Left lung (tissue), 4 donors: ENCODE measurements at regions not wholly inside any gene's neighbourhood (a gene's known extent, or its start where the extent isn't known, plus 50 kb on each side); places are given as distances from the start of the nearest gene placed in this dataset.
"Not testable (repeated sequence)": the region's sequence is repeated elsewhere in the genome, so short reads cannot be mapped to it uniquely, and the experiment has no call there.

Experiments
- ATAC-seq: fragments of 200-7000 bp; cut with Tn5 transposase; one replicate; pipeline ENCODE4 v1.9.1; 2020; ENCODE audit warnings: moderate library complexity
- DNase-seq, 4 donors: peaks; one replicate each; pipeline ENCODE4 v3.0.0-alpha.2; 2013 to 2020
- H3K27ac ChIP-seq, 2 donors: fragments of 200-600 bp; sonication (generic) in 1 of 2; one replicate each; pipeline versions ENCODE4 v1.5.0 to v1.8.0; 2020 to 2021
- H3K27me3 ChIP-seq, 2 donors: fragments of 200-600 bp; sonication (generic) in 1 of 2; one replicate each; pipeline versions ENCODE4 v1.5.0 to v1.8.0; 2020 to 2021
- H3K36me3 ChIP-seq, 2 donors: fragments of 200-600 bp; sonication (generic) in 1 of 2; one replicate each; pipeline versions ENCODE4 v1.5.0 to v1.8.0; 2020 to 2021
- H3K4me1 ChIP-seq, 2 donors: fragments of 200-600 bp; one replicate each; pipeline ENCODE4 v1.8.0; 2021
- H3K4me3 ChIP-seq, 2 donors: fragments of 200-600 bp; sonication (generic) in 1 of 2; one replicate each; pipeline versions ENCODE4 v1.5.0 to v1.8.0; 2020 to 2021; ENCODE audit warnings: mild to moderate bottlenecking in 1 of 2
- H3K9me3 ChIP-seq, 2 donors: fragments of 200-600 bp; sonication (generic) in 1 of 2; one replicate each; pipeline versions ENCODE4 v1.5.0 to v1.8.0; 2020 to 2021
- CTCF ChIP-seq, 2 donors: fragments of 200-600 bp; sonication (generic) in 1 of 2; IDR thresholded peaks; one replicate each; pipeline versions ENCODE4 v1.5.0 to v1.8.0; 2021; ENCODE audit warnings: antibody characterized with exemption in 2 of 2
- intact Hi-C, 2 donors: fragments of 100-400 bp; cut with DNase I; formaldehyde crosslinking; loops; one replicate each; pipeline versions ENCODE4 v1.11.2 to v1.14.2; 2022
- donor health status: DM: no; HTN: yes; CAD: no.
- donor health status: DM: no; HTN: no; CAD: no.

- H3K36me3 ChIP-seq, H3K27me3 ChIP-seq, H3K4me3 ChIP-seq, H3K4me1 ChIP-seq, H3K27ac ChIP-seq, DNase-seq, ATAC-seq, H3K9me3 ChIP-seq, intact Hi-C loops: not testable (repeated sequence)
Measured at GRCh38 chr16:29248940-29249318, 157.6 kb downstream of the NPIPB11 start.

- ATAC-seq (peak; percentile 33), DNase-seq (peak in 1 of 4 donors; percentile 31)
- H3K27ac ChIP-seq, H3K36me3 ChIP-seq, H3K27me3 ChIP-seq, H3K9me3 ChIP-seq, H3K4me1 ChIP-seq, intact Hi-C loops, H3K4me3 ChIP-seq: not testable (repeated sequence)
Measured at GRCh38 chr16:29248306-29248939, 158.1 kb downstream of the NPIPB11 start.

- ATAC-seq, H3K27me3 ChIP-seq, intact Hi-C loops, H3K4me1 ChIP-seq, H3K4me3 ChIP-seq, H3K9me3 ChIP-seq, H3K27ac ChIP-seq, DNase-seq, H3K36me3 ChIP-seq: not testable (repeated sequence)
Measured at GRCh38 chr16:29246091-29246490, 160.4 kb downstream of the NPIPB11 start.

- H3K27ac ChIP-seq = no peak overlapping the region
- intact Hi-C loops = no loop called here
- H3K4me3 ChIP-seq = no peak overlapping the region
- ATAC-seq (no peak), DNase-seq (no peak)
- TF ChIP-seq CTCF (IDR thresholded peaks at IDR 0.05) = no peak
- no peaks in the 10 kb centered on the region for H3K27me3 ChIP-seq
- no peaks in the 10 kb centered on the region for H3K36me3 ChIP-seq
- H3K4me1 ChIP-seq = no peaks in the 10 kb centered on the region
- H3K9me3 ChIP-seq = peaks cover 0 to 5% of the 10 kb centered on the region in 2 donors
Measured at GRCh38 chr16:29237971-29238370, 168.5 kb downstream of the NPIPB11 start.

- H3K27ac ChIP-seq, DNase-seq, intact Hi-C loops: not testable (repeated sequence)
Measured at GRCh38 chr16:29237495-29237894, 169.0 kb downstream of the NPIPB11 start.

GRCh38 chr16:29237023-29237422 is 169.5 kb downstream of the NPIPB11 start:
- H3K36me3 ChIP-seq, intact Hi-C loops, H3K27ac ChIP-seq, H3K4me1 ChIP-seq, H3K27me3 ChIP-seq, ATAC-seq, H3K9me3 ChIP-seq, H3K4me3 ChIP-seq: not testable (repeated sequence)
- DNase-seq = peak in 1 of 4 donors; percentile 71

More at GRCh38 chr16:29237495-29237894, 169.0 kb downstream of the NPIPB11 start:
- ATAC-seq, H3K4me3 ChIP-seq, H3K4me1 ChIP-seq, H3K9me3 ChIP-seq, H3K36me3 ChIP-seq, H3K27me3 ChIP-seq: not testable (repeated sequence)

GRCh38 chr16:29235836-29236370 is 170.6 kb downstream of the NPIPB11 start:
- H3K36me3 ChIP-seq, DNase-seq, H3K4me1 ChIP-seq, H3K27ac ChIP-seq, H3K4me3 ChIP-seq, H3K9me3 ChIP-seq, intact Hi-C loops, H3K27me3 ChIP-seq, ATAC-seq: not testable (repeated sequence)

GRCh38 chr16:29234536-29235275 is 171.8 kb downstream of the NPIPB11 start:
- H3K36me3 ChIP-seq, intact Hi-C loops, H3K9me3 ChIP-seq, H3K4me1 ChIP-seq, H3K4me3 ChIP-seq, DNase-seq, ATAC-seq, H3K27me3 ChIP-seq, H3K27ac ChIP-seq: not testable (repeated sequence)

- H3K9me3 ChIP-seq, H3K4me3 ChIP-seq, intact Hi-C loops, H3K4me1 ChIP-seq, ATAC-seq, H3K27ac ChIP-seq, H3K36me3 ChIP-seq, H3K27me3 ChIP-seq, DNase-seq: not testable (repeated sequence)
Measured at GRCh38 chr16:29233705-29234404, 172.7 kb downstream of the NPIPB11 start.
